Heart left ventricle (tissue), 13 donors: ENCODE measurements at regions not wholly inside any gene's neighbourhood (a gene's known extent, or its start where the extent isn't known, plus 50 kb on each side); places are given as distances from the start of the nearest gene placed in this dataset.

Source experiments
- CTCF ChIP-seq, 12 donors: fragments of 200-600 bp; sonication (generic) in 4 of 12; IDR thresholded peaks; one replicate each; pipeline versions ENCODE4 v1.5.0 to v1.8.0; 2018 to 2022; ENCODE audit warnings: antibody characterized with exemption in 12 of 12, mild to moderate bottlenecking in 5 of 12
- POLR2A ChIP-seq, 2 donors: fragments of 450-650 bp; IDR thresholded peaks; one replicate each; pipeline ENCODE4 v1.6.1; 2017; ENCODE audit warnings: antibody characterized with exemption in 2 of 2, mild to moderate bottlenecking in 2 of 2, moderate library complexity in 2 of 2
- donor health status: ischemic (EF 13 %, LVEDD 7.1; RV severe dilation, severe dysfunction).
- donor health status: DM: no; HTN: yes; CAD: no.
- donor health status: DM: no; HTN: no; CAD: no.
- donor health status: ischemic (EF 25% LVEDD 6.9; RV normal size, moderate dysfunction).
- donor health status: ischemic (EF 25% LVEDD 5.7; RV mildly dilated, moderate dysfunction).
- donor health status: ischemic (EF 35%, LVEDD 5.7; RV mildly dilated, moderate dysfunction).
- donor health status: nonischemic (EF 11% LVEDD 7.7; RV severe dilation, severe dysfunction).
- donor health status: DM: yes; HTN: yes; CAD: no.
- donor health status: PGD.
- donor health status: ischemic (EF 29% LVEDD 5.4; RV normal size, mild dysfunction).
- donor health status: nonischemic (EF 23%, LVEDD 6.1; RV moderate dilation, normal function).

GRCh38 chr6:43954311-43955131, 172.7 kb downstream of the MRPL14 start:
- TF ChIP-seq POLR2A (IDR thresholded peaks at IDR 0.05) (no peak), CTCF (IDR thresholded peaks at IDR 0.05) (no peak)
